ENCODE measurements at regions not wholly inside any gene's neighbourhood (a gene's known extent, or its start where the extent isn't known, plus 50 kb on each side); places are given as distances from the start of the nearest gene placed in this dataset.

DNA sequence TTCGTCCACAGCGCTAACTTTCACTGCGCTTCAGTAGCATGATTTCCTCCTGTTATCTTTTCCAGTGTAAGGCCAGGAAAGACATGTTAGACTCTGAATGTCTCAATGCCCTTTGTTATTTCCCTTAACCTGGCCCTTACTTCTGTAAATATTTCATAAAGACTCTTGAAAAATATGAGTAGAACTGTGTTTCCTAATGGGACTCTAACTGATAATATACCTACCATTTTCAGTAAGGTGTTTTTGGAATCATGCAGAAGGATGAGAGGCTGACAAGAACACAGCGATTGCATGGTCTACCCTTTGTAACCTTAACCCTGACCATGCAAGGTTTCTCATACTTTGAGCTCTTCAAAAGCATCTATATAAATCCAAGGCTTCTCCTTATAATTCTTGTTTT lies 550.1 kb downstream of the SLITRK6 start:
- in situ Hi-C loops (cut with HindIII; ENCODE audit: low sequenced_read_pairs): no loop called here

DNA sequence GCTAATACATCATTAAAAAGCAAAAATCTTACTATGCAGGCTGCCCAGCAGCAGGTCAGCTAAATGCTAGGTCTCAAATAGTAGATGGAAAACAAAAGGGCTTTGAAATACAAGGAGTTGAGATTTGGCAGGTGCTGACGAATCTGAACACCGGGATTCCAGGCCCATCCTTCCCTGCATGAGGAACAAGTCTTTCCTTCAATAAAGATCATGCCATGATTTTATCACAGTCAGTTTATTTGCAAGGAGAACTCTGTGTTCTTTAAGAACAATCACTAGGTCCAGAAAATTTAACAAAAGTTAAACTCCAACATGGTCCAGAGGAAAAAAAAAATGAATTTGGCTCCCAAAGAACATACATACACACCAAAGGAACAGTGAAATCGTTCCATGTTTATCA lies 551.4 kb downstream of the SLITRK6 start:
- in situ Hi-C loops (cut with HindIII; ENCODE audit: low sequenced_read_pairs): no loop called here

DNA sequence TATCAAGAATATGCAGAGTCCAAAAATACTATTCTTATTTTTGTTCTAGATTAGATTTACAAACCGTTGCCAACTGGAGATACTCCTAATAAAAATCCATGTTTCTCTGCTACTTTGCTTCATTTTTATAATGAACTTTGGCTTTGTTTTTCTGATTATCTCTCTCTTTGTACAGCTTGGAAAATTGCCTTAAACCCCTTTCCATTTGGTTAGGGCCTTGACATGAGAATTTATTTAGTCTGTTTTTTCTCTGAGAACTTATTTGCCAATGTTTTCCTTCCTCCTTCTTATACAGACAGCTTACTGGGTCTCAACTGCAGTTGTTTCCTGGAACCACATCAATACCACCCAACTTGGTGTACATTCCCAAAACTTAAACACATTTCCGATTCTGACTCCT lies 555.4 kb downstream of the SLITRK6 start:
- in situ Hi-C loops (cut with HindIII; ENCODE audit: low sequenced_read_pairs): no loop called here

DNA sequence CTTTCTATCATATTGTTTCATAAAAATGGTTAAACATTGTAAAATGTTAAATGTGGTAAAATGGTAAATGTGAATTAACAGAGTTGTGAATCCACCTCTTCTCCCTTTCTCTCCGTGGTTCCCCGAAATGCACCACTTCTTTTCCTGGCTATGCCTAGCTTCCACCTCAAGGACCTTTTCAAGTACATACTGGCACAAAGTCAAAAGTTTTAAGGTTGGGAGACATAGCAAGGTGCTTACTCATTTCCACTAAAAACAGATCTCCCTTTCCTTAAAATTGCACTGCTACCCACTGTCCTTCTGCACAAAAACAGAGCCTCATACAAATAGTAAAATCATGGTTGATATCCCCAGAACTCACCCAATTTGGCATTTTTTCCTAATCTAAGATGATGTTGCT lies 558.2 kb downstream of the SLITRK6 start:
- in situ Hi-C loops (cut with HindIII; ENCODE audit: low sequenced_read_pairs): no loop called here

DNA sequence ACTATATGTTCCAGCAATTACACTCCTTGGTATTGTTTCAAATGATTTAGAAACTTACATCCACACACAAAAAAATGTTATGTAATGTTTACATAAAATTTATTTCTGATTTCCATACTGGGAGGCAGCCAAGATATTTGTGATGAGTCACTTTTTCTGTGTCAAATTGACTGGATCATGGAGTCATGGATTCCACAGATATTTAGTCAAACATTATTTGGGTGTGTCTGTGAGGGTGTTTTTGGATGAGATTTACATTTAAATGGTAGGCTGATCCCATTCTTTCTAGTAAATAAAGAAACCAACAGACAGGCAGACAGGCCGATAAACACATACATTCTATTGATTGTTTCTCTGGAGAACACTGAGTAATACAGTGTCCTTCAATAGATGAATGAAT lies 562.8 kb downstream of the SLITRK6 start:
- in situ Hi-C loops (cut with HindIII; ENCODE audit: low sequenced_read_pairs): no loop called here

GRCh38 chr13:85230691-85231093 lies 568.5 kb downstream of the SLITRK6 start:
- in situ Hi-C loops (cut with HindIII; ENCODE audit: low sequenced_read_pairs): no loop called here

DNA sequence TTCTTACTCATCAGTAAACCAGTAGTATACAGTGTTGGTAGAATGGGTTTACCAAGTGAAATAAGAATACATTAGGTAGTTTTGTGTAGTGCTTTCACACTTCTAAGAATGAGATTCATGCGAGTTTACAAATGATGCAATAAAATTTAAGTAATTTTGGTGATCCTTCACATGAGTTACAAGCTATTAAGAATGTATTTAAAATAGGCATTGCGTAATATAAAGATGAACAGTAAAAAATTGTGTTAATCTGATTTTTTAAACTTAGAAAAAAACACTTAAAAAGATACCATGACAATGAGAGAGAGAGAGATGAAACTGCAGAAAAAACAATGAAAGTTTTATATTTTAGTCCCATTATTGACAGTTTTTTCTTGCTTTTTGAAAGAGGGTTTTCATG lies 570.5 kb downstream of the SLITRK6 start:
- in situ Hi-C loops (cut with HindIII; ENCODE audit: low sequenced_read_pairs): no loop called here

DNA sequence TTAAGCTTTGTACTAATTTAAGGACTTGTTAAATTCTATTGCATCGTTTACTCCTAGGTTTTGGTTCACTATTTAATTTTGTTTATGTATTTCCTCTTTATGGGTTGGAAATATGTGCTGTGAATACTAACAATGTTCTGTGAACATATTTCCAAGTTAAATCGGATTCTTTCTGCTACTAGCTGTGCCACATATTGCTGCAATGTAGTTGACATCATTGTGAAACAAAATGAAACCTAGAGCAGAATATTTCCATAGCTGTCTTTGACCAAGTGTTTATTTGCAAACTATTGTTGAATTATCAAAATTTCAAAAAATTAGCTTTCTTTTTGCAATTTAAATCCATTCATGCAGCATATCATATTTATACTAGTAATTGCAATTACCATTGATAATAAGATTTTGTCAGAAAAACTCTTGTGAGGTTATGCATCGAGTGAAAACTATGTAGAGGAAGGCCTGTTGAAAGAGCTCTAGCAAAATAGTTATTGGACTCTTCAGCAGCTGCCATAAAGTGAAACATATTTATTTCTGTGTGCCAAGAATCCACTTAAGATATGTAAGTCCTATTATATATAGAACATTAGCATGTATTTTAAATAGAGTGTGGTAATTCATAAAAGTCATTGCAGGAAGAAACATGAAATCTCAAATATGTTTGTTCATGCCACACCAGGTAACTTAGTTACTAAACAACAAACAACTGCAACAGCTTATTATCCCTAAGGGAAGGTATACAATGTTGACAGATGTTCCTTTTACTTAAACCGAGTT lies 575.1 kb downstream of the SLITRK6 start:
- in situ Hi-C loops (cut with HindIII; ENCODE audit: low sequenced_read_pairs): no loop called here

GRCh38 chr13:85216576-85216975 lies 582.6 kb downstream of the SLITRK6 start:
- in situ Hi-C loops (cut with HindIII; ENCODE audit: low sequenced_read_pairs): no loop called here

- in situ Hi-C loops (cut with HindIII; ENCODE audit: low sequenced_read_pairs): no loop called here
Observed at GRCh38 chr13:85212692-85213091, 586.5 kb downstream of the SLITRK6 start.

GRCh38 chr13:85204668-85205344 lies 594.4 kb downstream of the SLITRK6 start:
- in situ Hi-C loops (cut with HindIII; ENCODE audit: low sequenced_read_pairs): no loop called here

GRCh38 chr13:85197431-85197830 lies 601.8 kb downstream of the SLITRK6 start:
- in situ Hi-C loops (cut with HindIII; ENCODE audit: low sequenced_read_pairs): no loop called here

DNA sequence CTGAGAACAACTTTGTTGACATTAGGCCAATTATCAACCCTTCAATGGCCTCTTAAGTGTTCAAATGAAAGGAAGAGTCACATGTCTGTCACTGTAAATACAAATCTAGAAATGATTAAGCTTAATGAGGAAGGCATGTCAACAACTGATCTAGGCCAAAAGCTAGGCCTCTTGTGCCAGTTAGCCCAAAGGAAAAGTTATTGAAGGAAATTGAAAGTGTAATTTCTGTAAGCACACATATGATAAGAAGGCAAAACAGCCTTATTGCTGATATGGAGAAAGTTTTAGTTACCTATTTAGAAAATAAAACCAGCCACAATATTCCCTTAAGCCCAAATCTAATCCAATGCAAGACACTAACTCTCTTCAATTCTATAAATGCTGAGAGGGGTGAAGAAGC lies 604.7 kb downstream of the SLITRK6 start:
- in situ Hi-C loops (cut with HindIII; ENCODE audit: low sequenced_read_pairs): no loop called here

GRCh38 chr13:85191996-85192718 lies 607.1 kb downstream of the SLITRK6 start:
- in situ Hi-C loops (cut with HindIII; ENCODE audit: low sequenced_read_pairs): no loop called here

- in situ Hi-C loops (cut with HindIII; ENCODE audit: low sequenced_read_pairs): no loop called here
Observed at GRCh38 chr13:85186356-85187045, 612.7 kb downstream of the SLITRK6 start.

DNA sequence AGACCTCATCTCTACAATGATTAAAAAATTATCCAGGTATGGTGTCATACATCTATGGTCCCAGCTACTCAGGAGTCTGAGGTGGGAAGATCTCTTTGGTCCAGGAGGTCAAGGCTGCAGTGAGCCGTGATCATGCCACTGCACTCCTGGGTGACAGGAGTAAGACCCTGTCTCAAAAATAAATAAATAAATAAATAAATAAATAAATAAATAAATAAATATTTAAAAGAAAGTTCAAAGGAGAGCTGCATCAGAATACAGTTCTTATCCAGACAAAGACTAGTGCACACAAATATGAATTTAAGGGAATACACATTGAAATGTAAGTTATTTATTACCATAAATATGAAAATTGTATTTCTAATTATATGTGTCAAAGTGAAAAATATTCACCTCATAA lies 624.9 kb downstream of the SLITRK6 start:
- in situ Hi-C loops (cut with HindIII; ENCODE audit: low sequenced_read_pairs): no loop called here

DNA sequence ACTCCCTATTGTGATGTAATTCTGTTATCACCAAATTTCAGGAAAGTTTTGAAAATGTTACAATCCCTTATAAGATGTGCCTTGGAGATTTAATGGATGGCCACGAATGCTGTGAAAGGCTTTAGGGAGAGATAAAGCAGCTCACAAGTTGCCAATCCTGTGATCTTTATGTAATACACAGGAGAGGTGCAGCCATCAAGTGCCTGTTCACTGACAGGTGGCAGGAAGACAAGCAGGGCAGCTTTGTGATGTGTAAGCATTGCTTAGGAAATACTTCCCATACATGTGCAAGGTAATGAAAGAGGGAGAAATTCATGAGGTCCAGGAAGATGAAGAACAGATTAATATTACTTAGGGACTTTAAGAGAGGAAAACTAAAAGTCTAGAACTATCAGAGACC lies 628.8 kb downstream of the SLITRK6 start:
- in situ Hi-C loops (cut with HindIII; ENCODE audit: low sequenced_read_pairs): no loop called here

GRCh38 chr13:85166891-85167290 lies 632.3 kb downstream of the SLITRK6 start:
- in situ Hi-C loops (cut with HindIII; ENCODE audit: low sequenced_read_pairs): no loop called here

GRCh38 chr13:85163063-85163462 lies 636.2 kb downstream of the SLITRK6 start:
- in situ Hi-C loops (cut with HindIII; ENCODE audit: low sequenced_read_pairs): no loop called here

DNA sequence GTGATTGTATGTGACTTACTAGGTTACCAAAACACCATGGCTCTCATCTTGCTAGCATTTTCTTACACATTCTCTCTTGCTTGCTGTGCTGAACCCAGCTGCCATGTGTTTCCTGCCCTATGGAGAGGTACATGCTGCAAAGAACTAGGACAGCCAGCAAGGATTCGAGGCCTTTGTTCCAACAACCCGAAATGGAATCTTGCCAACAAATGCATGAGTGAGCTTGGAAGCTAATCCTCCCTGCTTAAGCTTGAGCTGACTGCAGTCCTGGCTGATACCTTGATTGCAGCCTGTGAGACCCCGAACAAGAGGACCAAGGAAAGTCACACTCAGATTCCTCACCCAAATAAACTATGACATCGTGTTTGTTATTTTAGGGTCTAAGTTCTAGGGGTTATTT lies 651.2 kb downstream of the SLITRK6 start:
- in situ Hi-C loops (cut with HindIII; ENCODE audit: low sequenced_read_pairs): no loop called here

GRCh38 chr13:85142351-85142927 lies 656.8 kb downstream of the SLITRK6 start:
- in situ Hi-C loops (cut with HindIII; ENCODE audit: low sequenced_read_pairs): no loop called here

All from DLD1 (cell line).